Suprapubic skin (tissue), 4 donors: ENCODE measurements at regions not wholly inside any gene's neighbourhood (a gene's known extent, or its start where the extent isn't known, plus 50 kb on each side); places are given as distances from the start of the nearest gene placed in this dataset.

ENCODE experiments used
- DNase-seq, 2 donors: peaks; one replicate each; pipeline ENCODE4 v3.0.0-alpha.2; 2019; ENCODE audit warnings: low spot score in 2 of 2
- H3K27ac ChIP-seq: fragments of 200-600 bp; sonication (generic); one replicate; pipeline ENCODE4 v1.5.1; 2019
- H3K27me3 ChIP-seq: fragments of 200-600 bp; sonication (generic); one replicate; pipeline ENCODE4 v1.5.1; 2019
- H3K36me3 ChIP-seq: fragments of 200-600 bp; sonication (generic); one replicate; pipeline ENCODE4 v1.5.1; 2019
- H3K4me1 ChIP-seq: fragments of 200-600 bp; sonication (generic); one replicate; pipeline ENCODE4 v1.5.1; 2019
- H3K4me3 ChIP-seq: fragments of 200-600 bp; sonication (generic); one replicate; pipeline ENCODE4 v1.5.1; 2019; ENCODE audit warnings: mild to moderate bottlenecking
- H3K9me3 ChIP-seq: fragments of 200-600 bp; sonication (generic); one replicate; pipeline ENCODE4 v1.5.1; 2019
- CTCF ChIP-seq, 2 donors: fragments of 200-600 bp in 1 of 2; fragments of 450-650 bp in 1 of 2; sonication (generic) in 1 of 2; IDR thresholded peaks; one replicate each; pipeline ENCODE4 v1.5.1; 2016 to 2019; ENCODE audit warnings: antibody characterized with exemption in 2 of 2, mild to moderate bottlenecking in 1 of 2, moderate library complexity in 1 of 2
- EP300 ChIP-seq: sonication (generic); formaldehyde crosslinking; IDR thresholded peaks from one replicate; pipeline ENCODE4 v1.6.1; 2017; ENCODE audit warnings: antibody characterized with exemption
- POLR2A ChIP-seq, 2 donors: fragments of 450-650 bp; IDR thresholded peaks; one replicate each; pipeline ENCODE4 v1.6.1; 2017; ENCODE audit warnings: antibody characterized with exemption in 2 of 2, mild to moderate bottlenecking in 2 of 2, moderate library complexity in 2 of 2
- POLR2AphosphoS5 ChIP-seq, 3 donors: sonication (generic); formaldehyde crosslinking; IDR thresholded peaks; one replicate each; pipeline ENCODE4 v1.6.1; 2017; ENCODE audit warnings: antibody characterized with exemption in 3 of 3
- WGBS: methylation state at CpG from one replicate; pipeline ENCODE4 v1.1.5; 2018; 5-methylcytosine and 5-hydroxymethylcytosine counted together

- H3K27ac ChIP-seq: no peak overlapping the region
- 43% methylated on average over 1 of the region's 1 CpG for WGBS
- DNase-seq: no peak
- no peak for TF ChIP-seq EP300
- TF ChIP-seq POLR2AphosphoS5 (IDR thresholded peaks at IDR 0.05): no peak
- TF ChIP-seq POLR2A (IDR thresholded peaks at IDR 0.05): no peak
- TF ChIP-seq CTCF (IDR thresholded peaks at IDR 0.05): no peak
- peaks cover 4% of the 10 kb centered on the region for H3K9me3 ChIP-seq
- no peaks in the 10 kb centered on the region for H3K27me3 ChIP-seq
- H3K36me3 ChIP-seq: no peaks in the 10 kb centered on the region
- no peak overlapping the region for H3K4me3 ChIP-seq
- H3K4me1 ChIP-seq: peaks cover 6% of the 10 kb centered on the region
Observed at GRCh38 chr13:39884166-39884565, 228.7 kb downstream of the COG6 start.

DNA sequence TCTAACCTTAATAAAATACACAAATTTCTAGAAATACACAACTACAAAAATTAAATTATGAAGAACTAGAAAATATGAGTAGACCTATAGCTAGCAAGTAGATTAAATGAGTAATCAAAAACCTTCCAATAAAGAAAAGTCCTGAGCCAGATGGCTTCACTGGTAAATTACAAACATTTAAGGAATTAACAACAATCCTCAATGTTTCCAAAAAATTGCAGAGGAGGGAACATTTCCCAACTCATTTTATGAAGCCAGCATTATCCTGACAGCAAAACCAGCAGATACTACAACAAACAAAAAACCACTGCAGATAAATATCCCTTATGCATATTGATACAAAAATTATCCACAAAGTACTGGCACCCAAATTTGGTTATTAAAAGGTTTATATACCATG is 230.9 kb downstream of the COG6 start:
- Histone ChIP-seq H3K9me3 (peaks cover 4% of the 10 kb centered on the region), H3K4me1 (peaks cover 6% of the 10 kb centered on the region), H3K27me3 (no peaks in the 10 kb centered on the region), H3K4me3 (no peak overlapping the region), H3K27ac (no peak overlapping the region), H3K36me3 (no peaks in the 10 kb centered on the region)
- no peak for DNase-seq
- no peak for TF ChIP-seq POLR2AphosphoS5 (IDR thresholded peaks at IDR 0.05)
- TF ChIP-seq CTCF (IDR thresholded peaks at IDR 0.05): no peak
- no peak for TF ChIP-seq POLR2A (IDR thresholded peaks at IDR 0.05)
- no peak for TF ChIP-seq EP300

DNA sequence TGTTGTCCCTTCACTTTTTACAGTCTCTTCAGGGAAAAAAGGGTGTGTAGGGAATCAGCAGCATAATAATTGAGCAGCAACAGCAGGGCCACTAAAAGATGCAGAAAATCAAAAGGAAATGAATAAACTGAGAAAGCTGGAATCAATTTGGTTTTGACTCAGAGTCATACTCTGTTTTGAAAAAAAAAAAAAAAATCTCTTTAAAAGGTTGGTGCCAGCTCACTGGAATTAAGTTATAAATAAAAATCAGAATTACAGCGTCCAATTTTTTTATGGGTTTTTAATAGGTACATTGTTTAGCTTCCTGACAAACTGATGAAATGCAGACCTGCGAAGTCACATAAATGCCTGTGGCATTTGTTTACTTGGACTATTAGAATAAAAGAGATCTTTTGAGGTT is 231.9 kb downstream of the COG6 start:
- DNase-seq: no peak
- Histone ChIP-seq H3K4me1 (peaks cover 9% of the 10 kb centered on the region), H3K4me3 (no peak overlapping the region), H3K36me3 (no peaks in the 10 kb centered on the region), H3K27me3 (no peaks in the 10 kb centered on the region), H3K27ac (no peak overlapping the region), H3K9me3 (peaks cover 4% of the 10 kb centered on the region)
- TF ChIP-seq POLR2AphosphoS5 (IDR thresholded peaks at IDR 0.05) (no peak), POLR2A (IDR thresholded peaks at IDR 0.05) (no peak), CTCF (IDR thresholded peaks at IDR 0.05) (no peak), EP300 (no peak)
- WGBS: 30% methylated on average over 2 of the region's 2 CpGs

DNA sequence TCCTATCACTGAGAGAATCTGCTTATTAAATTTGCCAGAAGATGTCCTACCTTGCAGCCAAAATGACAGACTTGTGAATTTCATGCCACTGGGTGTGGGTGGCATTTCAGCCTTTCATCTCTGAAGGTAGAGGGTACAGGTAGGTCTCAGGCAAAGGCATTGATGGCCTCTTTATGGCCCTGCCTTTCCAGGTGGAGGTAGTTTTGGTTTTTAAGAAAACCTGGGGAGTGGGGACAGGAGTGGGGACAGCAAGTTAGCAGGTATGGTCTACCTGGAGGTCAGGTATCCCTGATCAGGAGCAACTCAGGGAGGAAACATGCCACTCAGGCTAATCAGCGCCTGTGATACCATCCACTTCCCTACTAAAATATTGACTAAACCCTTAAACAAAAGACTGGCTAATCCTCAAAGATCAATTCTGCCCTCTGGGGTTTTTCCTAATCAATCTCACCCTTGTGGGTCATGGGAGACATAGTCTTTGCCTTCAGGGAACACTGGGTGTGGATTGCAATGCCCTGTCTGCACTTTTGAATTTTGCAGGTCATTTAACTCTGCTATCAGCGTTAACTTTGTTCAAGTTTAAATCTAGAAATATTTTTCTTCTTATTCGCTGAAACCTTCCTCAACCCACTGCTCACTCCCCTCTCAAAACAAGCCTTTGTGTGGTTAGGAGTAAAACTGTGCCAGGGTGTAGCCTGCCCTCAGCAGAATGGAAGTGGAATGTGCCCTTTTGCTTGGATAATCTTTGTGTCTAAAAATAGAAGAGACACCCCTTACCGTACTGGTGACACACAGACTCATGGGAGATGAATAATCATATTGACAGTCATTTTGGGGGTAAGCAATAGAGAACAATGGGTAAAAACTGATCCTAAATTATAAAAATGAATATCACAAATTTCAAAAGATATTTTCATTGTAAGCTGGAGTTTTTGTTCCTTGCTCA is 233.7 kb downstream of the COG6 start:
- no peak for DNase-seq
- Histone ChIP-seq H3K4me3 (no peak overlapping the region), H3K36me3 (no peaks in the 10 kb centered on the region), H3K27ac (no peak overlapping the region), H3K27me3 (no peaks in the 10 kb centered on the region), H3K4me1 (peaks cover 10% of the 10 kb centered on the region), H3K9me3 (no peaks in the 10 kb centered on the region)
- TF ChIP-seq EP300 (no peak), POLR2A (IDR thresholded peaks at IDR 0.05) (no peak), POLR2AphosphoS5 (IDR thresholded peaks at IDR 0.05) (no peak), CTCF (IDR thresholded peaks at IDR 0.05) (no peak)
- 69% methylated on average over 4 of the region's 4 CpGs for WGBS

DNA sequence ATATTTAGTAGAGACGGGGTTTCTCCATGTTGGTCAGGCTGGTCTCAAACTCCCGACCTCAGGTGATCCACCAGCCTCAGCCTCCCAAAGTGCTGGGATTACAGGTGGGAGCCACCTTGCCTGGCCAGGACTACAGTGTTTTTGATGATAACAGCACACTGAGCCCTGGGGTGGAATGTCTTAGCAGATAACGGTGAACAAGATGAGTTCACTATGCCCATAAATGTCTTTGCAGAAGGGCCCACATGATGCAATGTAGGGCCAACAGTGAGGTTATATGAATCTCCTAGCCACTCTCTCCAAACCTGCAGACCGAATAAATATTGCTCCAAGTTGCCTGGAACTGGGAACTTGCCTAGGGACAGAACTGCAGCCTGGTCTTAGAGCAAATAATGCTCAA is 235.1 kb downstream of the COG6 start:
- Histone ChIP-seq H3K36me3 (no peaks in the 10 kb centered on the region), H3K27me3 (no peaks in the 10 kb centered on the region), H3K9me3 (no peaks in the 10 kb centered on the region), H3K4me3 (no peak overlapping the region), H3K27ac (no peak overlapping the region), H3K4me1 (peaks cover 10% of the 10 kb centered on the region)
- no peak for DNase-seq
- TF ChIP-seq POLR2A (IDR thresholded peaks at IDR 0.05): no peak
- TF ChIP-seq POLR2AphosphoS5 (IDR thresholded peaks at IDR 0.05): no peak
- TF ChIP-seq CTCF (IDR thresholded peaks at IDR 0.05): no peak
- TF ChIP-seq EP300: no peak
- 95% methylated on average over 4 of the region's 4 CpGs for WGBS
